NCI-H128 (cell line): ENCODE measurements at regions not wholly inside any gene's neighbourhood (a gene's known extent, or its start where the extent isn't known, plus 50 kb on each side); places are given as distances from the start of the nearest gene placed in this dataset.
"Not testable (repeated sequence)": the region's sequence is repeated elsewhere in the genome, so short reads cannot be mapped to it uniquely, and the experiment has no call there.

Experiments
- DNase-seq: peaks from one replicate; lab custom pipeline; 2025; ENCODE audit not compliant: unreplicated experiment; lab: John Stamatoyannopoulos, UW

DNA sequence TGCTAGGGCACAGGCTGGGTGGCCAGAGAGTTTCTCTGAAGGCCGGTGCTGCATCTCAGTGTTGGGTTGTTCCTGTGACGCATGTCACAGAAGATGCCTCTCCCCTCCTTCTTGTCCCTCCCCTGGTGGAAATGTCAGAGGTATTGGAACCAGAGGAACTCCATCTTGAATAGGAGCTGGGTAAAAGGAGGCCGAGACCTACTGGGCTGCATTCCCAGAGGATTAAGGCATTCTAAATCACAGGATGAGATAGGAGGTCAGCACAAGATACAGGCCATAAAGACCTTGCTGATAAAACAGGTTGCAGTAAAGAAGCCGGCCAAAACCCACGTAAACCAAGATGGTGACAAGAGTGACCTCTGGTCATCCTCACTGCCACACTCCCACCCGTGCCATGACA, 50.3 kb upstream of the AGAP1 start:
- not testable (repeated sequence) for DNase-seq
